Hepatocyte (in vitro differentiated cells): ENCODE measurements at regions not wholly inside any gene's neighbourhood (a gene's known extent, or its start where the extent isn't known, plus 50 kb on each side); places are given as distances from the start of the nearest gene placed in this dataset.

Experiments used
- DNase-seq: peaks from one replicate; pipeline ENCODE4 v3.0.0-alpha.2; 2016; ENCODE audit warnings: low spot score
- H2AFZ ChIP-seq: fragments of 200-600 bp; sonication (generic); 2 replicates; pipeline ENCODE4 v1.6.0; 2016; ENCODE audit warnings: antibody characterized with exemption, mild to moderate bottlenecking
- H3K27ac ChIP-seq: fragments of 200-600 bp; sonication (generic); 2 replicates; pipeline ENCODE4 v1.5.1; 2016; ENCODE audit warnings: mild to moderate bottlenecking
- H3K27me3 ChIP-seq: fragments of 200-600 bp; sonication (generic); 2 replicates; pipeline ENCODE4 v1.6.1; 2016
- H3K36me3 ChIP-seq: fragments of 200-600 bp; sonication (generic); replicated peaks from 2 replicates; pipeline ENCODE4 v1.5.1; 2016; ENCODE audit warnings: low read depth; ENCODE audit not compliant: insufficient read depth
- H3K4me1 ChIP-seq: fragments of 200-600 bp; sonication (generic); 2 replicates; pipeline ENCODE4 v1.5.1; 2016; ENCODE audit warnings: mild to moderate bottlenecking, moderate library complexity; ENCODE audit not compliant: insufficient read depth
- H3K4me2 ChIP-seq: fragments of 200-600 bp; sonication (generic); 2 replicates; pipeline ENCODE4 v1.6.0; 2016
- H3K4me3 ChIP-seq: fragments of 200-600 bp; sonication (generic); 2 replicates; pipeline ENCODE4 v1.5.1; 2016; ENCODE audit warnings: mild to moderate bottlenecking
- H3K79me2 ChIP-seq: fragments of 200-600 bp; sonication (generic); 2 replicates; pipeline ENCODE4 v1.6.0; 2017; ENCODE audit warnings: mild to moderate bottlenecking
- H3K9me2 ChIP-seq: fragments of 200-600 bp; sonication (generic); replicated peaks from 2 replicates; pipeline ENCODE4 v1.6.0; 2017; ENCODE audit warnings: mild to moderate bottlenecking; ENCODE audit not compliant: insufficient read depth
- H3K9me3 ChIP-seq: fragments of 200-600 bp; sonication (generic); 2 replicates; pipeline ENCODE4 v1.5.1; 2016; ENCODE audit warnings: low read depth, mild to moderate bottlenecking
- H4K20me1 ChIP-seq: fragments of 200-600 bp; sonication (generic); 2 replicates; pipeline ENCODE4 v1.6.0; 2016; ENCODE audit warnings: mild to moderate bottlenecking; ENCODE audit not compliant: insufficient read depth, poor library complexity, severe bottlenecking
- EZH2 ChIP-seq: fragments of 200-600 bp; sonication (generic); IDR thresholded peaks from 2 replicates; pipeline ENCODE4 v1.6.1; 2016; ENCODE audit warnings: antibody characterized with exemption, mild to moderate bottlenecking, borderline replicate concordance
- EZH2phosphoT487 ChIP-seq: fragments of 200-600 bp; sonication (generic); IDR thresholded peaks from one replicate; pipeline ENCODE4 v1.6.1; 2018; ENCODE audit warnings: antibody characterized with exemption, mild to moderate bottlenecking, low read depth, moderate library complexity; ENCODE audit not compliant: unreplicated experiment, severe bottlenecking
- WGBS: methylation state at CpG from one replicate; pipeline ENCODE4 v1.1.6; 2016; ENCODE audit warnings: low lambda C conversion rate; ENCODE audit errors: missing lambda C conversion rate; 5-methylcytosine and 5-hydroxymethylcytosine counted together
- TF ChIP-seq, protein P1 (sequence below): fragments of 200-600 bp; sonication (generic); IDR thresholded peaks from 2 replicates; pipeline ENCODE4 v1.5.1; 2016; ENCODE audit warnings: antibody characterized with exemption, mild to moderate bottlenecking; ENCODE audit not compliant: poor library complexity

DNA sequence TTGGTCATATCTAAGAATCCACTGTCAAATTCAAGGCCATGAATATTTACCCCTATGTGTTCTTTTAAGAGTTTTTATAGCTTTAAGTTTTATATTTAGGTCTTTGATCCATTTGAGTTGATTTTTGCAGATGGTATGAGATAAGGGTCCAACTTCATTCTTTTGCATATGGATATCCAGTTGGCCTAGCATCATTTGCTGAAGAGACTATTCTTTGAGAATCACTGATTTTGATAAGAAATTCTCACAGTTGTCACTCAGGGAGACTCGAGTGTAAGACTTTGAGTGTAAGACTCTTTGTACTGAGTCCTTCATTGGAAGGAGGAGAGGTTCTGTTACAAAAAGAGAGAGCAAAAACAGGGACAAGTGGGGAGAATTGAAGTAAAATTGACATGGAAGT, 74.8 kb downstream of the CBLL2 start:
- Histone ChIP-seq H2AFZ (no peak overlapping the region), H3K4me2 (no peak overlapping the region), H3K4me3 (no peak overlapping the region), H3K9me3 (no peaks in the 10 kb centered on the region), H3K79me2 (no peaks in the 10 kb centered on the region), H3K4me1 (no peaks in the 10 kb centered on the region), H3K9me2 (no peaks in the 10 kb centered on the region), H3K27ac (no peak overlapping the region), H3K36me3 (no peaks in the 10 kb centered on the region), H4K20me1 (no peaks in the 10 kb centered on the region), H3K27me3 (no peaks in the 10 kb centered on the region)
- WGBS = 65% methylated on average over 1 of the region's 1 CpG
- TF ChIP-seq EZH2 = no peak
- TF ChIP-seq, protein P1, sequence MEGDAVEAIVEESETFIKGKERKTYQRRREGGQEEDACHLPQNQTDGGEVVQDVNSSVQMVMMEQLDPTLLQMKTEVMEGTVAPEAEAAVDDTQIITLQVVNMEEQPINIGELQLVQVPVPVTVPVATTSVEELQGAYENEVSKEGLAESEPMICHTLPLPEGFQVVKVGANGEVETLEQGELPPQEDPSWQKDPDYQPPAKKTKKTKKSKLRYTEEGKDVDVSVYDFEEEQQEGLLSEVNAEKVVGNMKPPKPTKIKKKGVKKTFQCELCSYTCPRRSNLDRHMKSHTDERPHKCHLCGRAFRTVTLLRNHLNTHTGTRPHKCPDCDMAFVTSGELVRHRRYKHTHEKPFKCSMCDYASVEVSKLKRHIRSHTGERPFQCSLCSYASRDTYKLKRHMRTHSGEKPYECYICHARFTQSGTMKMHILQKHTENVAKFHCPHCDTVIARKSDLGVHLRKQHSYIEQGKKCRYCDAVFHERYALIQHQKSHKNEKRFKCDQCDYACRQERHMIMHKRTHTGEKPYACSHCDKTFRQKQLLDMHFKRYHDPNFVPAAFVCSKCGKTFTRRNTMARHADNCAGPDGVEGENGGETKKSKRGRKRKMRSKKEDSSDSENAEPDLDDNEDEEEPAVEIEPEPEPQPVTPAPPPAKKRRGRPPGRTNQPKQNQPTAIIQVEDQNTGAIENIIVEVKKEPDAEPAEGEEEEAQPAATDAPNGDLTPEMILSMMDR = no peak
- TF ChIP-seq EZH2phosphoT487 = no peak
- no peak for DNase-seq

DNA sequence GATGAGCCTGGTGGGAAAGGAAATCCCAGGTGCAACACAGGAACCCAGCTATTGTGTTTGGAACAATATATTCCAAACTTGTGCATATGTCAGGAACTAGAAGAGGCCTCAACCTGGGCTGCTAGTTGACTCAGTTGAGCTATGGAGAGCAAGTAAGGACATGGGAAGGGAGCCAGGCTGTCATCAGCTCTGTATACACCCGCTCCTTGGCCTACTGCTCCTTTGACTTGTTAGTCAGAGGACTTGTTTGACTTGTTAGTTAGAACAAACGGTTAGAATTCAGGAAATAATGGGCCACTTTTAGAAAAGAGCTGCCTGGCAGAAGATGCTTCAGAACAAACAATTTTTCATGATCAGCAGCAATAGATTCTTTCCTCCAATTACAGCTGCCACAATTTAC, 76.4 kb downstream of the CBLL2 start:
- Histone ChIP-seq H3K4me1 (no peaks in the 10 kb centered on the region), H3K27me3 (no peaks in the 10 kb centered on the region), H3K9me2 (no peaks in the 10 kb centered on the region), H2AFZ (no peak overlapping the region), H3K4me2 (no peak overlapping the region), H3K36me3 (no peaks in the 10 kb centered on the region), H4K20me1 (no peaks in the 10 kb centered on the region), H3K27ac (no peak overlapping the region), H3K9me3 (no peaks in the 10 kb centered on the region), H3K4me3 (no peak overlapping the region), H3K79me2 (no peaks in the 10 kb centered on the region)
- no peak for DNase-seq
- 50% methylated on average over 2 of the region's 2 CpGs for WGBS
- TF ChIP-seq EZH2phosphoT487 = no peak
- TF ChIP-seq, protein P1 = no peak
- no peak for TF ChIP-seq EZH2

DNA sequence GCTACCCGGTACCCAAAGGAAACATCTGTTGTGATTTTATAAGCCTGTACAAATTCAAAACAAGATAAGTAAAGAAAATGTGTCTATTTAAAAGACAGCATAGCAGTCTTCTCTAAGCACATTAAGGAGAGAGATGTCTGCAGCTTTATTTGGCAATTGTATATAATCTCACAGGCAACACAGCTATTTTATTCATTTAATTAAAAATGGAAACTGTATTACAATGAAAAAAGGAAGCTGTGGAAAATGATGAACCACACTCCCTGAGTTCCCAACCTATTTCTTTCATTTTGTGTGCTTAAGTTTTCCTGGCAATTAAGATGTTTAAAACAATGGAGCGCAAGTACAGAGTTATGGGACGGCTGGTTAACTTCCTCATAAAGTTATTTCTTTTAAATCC, 78.4 kb downstream of the CBLL2 start:
- WGBS = 78% methylated on average over 3 of the region's 3 CpGs
- DNase-seq = no peak
- Histone ChIP-seq H3K4me1 (no peaks in the 10 kb centered on the region), H3K9me3 (no peaks in the 10 kb centered on the region), H2AFZ (no peak overlapping the region), H3K27me3 (no peaks in the 10 kb centered on the region), H3K4me3 (no peak overlapping the region), H3K79me2 (no peaks in the 10 kb centered on the region), H3K9me2 (no peaks in the 10 kb centered on the region), H4K20me1 (no peaks in the 10 kb centered on the region), H3K27ac (no peak overlapping the region), H3K36me3 (no peaks in the 10 kb centered on the region), H3K4me2 (no peak overlapping the region)
- TF ChIP-seq EZH2phosphoT487 (no peak), EZH2 (no peak)
- TF ChIP-seq, protein P1 = no peak

DNA sequence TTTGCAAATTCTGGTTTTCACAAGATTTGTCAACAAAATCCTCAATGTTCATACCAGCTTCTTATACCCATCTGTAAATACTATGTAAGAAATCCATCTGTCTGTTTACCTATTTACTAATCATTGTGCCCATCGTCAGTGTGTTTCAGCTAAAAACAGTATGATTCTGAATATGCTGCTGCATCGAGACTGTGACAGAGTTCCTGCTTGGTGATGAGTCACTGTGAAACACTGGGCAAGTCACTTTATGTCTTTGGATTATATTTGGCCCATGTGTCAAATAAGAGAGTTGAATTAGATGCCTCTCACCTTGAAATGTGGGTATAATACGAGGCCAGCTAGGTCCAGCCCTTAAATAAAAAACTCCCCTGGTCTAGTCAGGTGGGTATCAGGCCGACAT, 79.3 kb downstream of the CBLL2 start:
- H3K27me3 ChIP-seq = no peaks in the 10 kb centered on the region
- H3K9me2 ChIP-seq = no peaks in the 10 kb centered on the region
- 77% methylated on average over 4 of the region's 4 CpGs for WGBS
- H3K4me1 ChIP-seq = no peaks in the 10 kb centered on the region
- no peaks in the 10 kb centered on the region for H4K20me1 ChIP-seq
- no peak overlapping the region for H2AFZ ChIP-seq
- H3K27ac ChIP-seq = no peak overlapping the region
- no peak overlapping the region for H3K4me2 ChIP-seq
- no peaks in the 10 kb centered on the region for H3K79me2 ChIP-seq
- no peak for DNase-seq
- no peak overlapping the region for H3K4me3 ChIP-seq
- no peaks in the 10 kb centered on the region for H3K36me3 ChIP-seq
- no peaks in the 10 kb centered on the region for H3K9me3 ChIP-seq
- TF ChIP-seq EZH2phosphoT487 (no peak), EZH2 (no peak)
- TF ChIP-seq, protein P1 = no peak
